NCI-H2029 (cell line): ENCODE measurements at regions not wholly inside any gene's neighbourhood (a gene's known extent, or its start where the extent isn't known, plus 50 kb on each side); places are given as distances from the start of the nearest gene placed in this dataset.

Experiments
- DNase-seq: peaks from one replicate; lab custom pipeline; 2025; lab: John Stamatoyannopoulos, UW

DNA sequence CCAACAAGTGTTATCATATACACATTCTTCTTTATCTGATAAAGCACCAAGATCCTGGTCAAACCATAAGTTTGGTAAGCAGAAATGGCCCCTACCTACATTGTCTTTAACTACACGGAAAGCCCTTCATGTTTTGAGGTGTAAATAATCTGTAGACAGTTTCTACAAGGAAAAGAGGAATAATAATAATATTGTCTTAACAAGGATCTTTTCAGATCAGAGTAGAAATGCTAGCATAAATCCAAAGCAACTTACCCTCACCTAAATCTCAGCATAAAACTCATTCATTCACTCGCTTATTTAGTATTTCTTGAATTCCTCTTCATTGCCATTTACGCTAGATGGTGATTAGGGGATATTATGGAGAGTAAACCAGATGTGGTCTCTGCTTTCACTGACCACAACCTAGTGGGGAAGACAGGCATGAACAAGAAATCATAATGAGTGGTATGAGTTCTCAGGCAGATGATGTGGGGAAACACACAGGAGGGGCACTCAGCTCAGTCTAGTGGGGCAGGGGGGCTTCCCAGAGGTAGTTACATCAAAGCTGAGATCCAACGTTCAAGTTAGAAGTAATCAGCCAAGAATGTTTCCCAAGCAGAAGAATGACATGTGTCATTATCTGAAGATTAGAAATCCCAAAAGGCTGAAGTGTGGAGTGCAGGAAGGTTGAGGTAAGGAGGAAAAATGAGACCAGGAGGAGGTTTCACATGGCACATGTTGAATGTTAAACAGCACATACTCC, 65.4 kb upstream of the ZC3H12C start:
- no peak for DNase-seq

DNA sequence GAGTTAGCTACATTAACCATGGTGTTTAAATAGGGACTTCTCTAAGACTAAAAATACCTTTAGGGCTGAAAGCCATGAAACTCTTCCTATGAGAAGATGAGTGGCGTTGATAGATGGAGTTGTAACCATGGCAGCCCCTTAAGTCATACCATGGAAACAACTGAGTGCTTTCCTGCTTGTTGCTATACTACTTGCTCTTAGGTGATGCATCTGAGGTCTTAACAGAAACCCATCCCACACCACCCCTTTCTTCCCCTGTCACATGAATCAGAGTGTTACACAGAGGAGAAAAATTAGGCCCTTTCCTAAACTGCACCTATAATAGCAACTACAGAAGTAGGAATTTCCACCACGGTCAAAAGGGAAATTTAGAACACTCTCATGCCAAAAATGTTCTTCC, 64.3 kb upstream of the ZC3H12C start:
- no peak for DNase-seq

DNA sequence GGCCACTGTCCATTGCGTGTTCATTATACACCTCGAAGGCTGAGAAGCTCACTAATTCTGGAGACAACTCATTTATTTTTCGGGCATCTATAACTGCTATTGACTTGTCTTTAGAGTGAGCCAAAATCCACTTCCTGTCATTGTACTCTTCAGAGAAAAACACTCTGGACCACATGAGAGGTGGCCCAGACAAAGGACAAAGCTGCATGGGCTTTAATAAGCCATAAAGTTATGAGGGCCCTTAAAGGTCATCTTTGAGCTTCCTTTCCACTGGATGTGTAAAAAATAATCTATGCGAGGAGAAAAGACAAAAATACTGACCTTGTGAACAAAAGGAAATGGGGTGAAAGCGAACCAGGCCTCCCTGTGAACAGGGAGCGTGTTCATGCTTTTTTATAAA, 63.5 kb upstream of the ZC3H12C start:
- no peak for DNase-seq

DNA sequence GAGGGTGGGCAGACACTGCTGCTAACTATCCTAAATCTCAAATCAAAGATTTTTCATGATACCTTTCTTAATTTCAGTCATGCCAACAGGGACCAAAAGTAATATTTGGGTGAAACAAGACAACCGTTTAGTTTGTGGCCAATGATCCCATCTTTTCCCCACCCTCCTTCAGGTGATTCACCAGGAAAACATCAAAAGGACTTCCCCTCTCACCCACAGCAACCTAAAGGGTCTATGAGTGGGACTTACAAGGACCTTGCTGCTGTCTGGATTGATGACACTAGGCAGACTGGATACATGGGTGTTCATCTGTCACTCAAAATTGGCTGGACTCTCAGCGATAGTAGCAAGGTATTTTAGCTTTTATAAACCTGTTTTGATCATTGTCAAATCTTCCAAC, 62.0 kb upstream of the ZC3H12C start:
- DNase-seq, result no peak

DNA sequence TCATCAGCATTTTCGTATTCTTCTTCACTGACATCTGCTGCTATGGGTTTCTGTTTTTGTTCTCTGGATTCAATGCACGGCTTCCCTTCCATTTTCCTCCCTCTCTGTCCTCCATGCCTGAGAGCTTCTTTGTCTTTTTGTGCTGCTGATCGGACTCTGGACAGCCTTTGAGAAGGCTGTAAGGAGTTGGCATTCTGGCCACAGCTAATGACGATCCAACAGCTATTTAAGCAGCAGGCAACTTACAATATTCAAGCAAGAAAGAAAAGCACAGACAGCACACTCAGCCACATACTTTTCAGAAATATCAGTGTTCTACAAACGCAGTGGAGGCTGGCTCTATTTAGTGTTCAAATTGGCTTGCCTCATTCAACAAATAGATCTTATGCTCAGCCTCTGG, 60.9 kb upstream of the ZC3H12C start:
- DNase-seq, result no peak

DNA sequence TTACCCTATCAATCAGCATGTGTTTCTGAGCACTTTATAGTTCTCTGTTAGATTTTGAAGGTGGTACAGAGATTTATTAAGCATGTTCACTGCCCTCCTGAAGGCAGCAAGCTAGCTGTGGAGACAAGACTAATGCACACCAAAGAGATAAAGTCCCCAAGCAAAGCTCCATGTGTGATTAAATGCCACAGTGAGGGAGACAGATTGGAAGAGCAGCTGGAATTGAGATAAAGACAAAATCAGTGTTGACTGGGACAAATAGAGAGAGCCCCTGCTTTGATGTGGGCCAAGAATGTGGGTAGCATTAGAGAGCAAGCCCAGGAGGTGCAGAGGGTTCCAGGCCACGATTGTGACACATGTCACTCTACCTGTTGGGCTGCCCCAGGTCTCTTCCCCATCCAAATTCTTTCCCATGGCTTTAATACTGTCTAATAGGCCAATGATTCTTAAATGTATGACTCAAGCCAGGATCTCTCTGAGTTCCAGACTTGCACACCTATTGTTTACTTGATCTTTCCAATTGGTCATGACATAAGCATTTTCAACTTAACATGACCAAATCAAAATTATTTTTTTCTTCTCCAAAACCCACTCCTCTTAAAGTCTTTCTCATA, 60.1 kb upstream of the ZC3H12C start:
- DNase-seq, result no peak

DNA sequence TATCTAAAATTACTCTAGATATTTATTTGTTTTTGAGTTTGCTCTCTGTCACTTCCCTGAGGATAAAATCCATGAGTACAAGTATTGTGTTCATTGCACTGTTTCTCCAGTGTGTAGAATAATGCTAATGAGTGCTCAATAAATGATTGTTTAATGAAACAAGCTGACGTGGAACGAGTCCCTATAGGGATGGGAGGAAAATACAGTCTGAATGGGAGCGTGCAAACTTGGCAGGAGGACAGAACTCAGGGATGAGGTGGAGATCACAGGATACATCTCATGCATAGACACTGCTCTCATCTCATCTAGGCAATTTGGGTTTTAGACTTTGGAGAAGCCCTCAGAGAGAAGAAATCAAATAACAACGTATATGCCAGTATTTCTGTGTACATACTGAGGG, 58.4 kb upstream of the ZC3H12C start:
- no peak for DNase-seq

DNA sequence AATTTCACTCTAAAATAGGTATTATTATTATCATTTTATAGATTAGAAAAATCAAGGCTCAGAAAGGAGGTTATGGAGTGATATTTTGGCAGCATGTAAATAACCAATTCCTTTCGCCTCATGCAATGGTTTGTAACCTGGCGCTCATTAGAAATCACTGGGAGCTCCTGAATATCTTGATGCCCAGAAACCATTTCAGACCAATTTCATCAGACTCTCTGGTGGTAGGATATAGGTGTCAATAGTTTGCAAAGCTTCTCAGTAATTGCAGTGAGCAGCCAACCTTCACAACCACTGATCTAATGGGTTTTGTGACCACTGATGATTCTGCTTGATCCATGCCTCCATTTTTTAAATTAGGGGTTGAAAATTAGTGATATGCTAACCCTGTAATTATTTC, 57.8 kb upstream of the ZC3H12C start:
- no peak for DNase-seq

DNA sequence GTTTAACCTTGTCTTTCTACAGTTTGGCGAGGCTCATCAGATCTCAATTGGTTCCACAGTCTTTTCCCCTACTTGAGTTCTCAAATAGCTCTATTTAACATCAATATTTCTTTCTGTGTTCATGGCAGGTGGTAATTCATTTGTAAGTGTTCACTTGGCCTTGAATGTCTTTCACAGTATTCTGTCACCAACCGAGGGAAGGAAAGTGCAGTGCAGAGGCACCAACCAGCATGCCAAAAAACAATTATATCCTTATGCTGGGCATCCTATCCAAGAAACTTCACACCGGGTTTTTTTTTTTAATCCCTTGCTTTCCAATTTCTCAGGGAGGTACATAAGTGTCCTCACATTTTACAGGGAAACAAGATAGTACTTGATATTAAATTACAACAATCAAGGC, 55.0 kb upstream of the ZC3H12C start:
- no peak for DNase-seq
